Endothelial cell of umbilical vein (primary cell): ENCODE measurements at regions not wholly inside any gene's neighbourhood (a gene's known extent, or its start where the extent isn't known, plus 50 kb on each side); places are given as distances from the start of the nearest gene placed in this dataset.

ENCODE experiments used
- BruUV-seq: library from RNA; stranded (reverse); fragments of 400-500 nt; replicated peaks from 2 replicates; lab custom pipeline; 2021; lab: Mats Ljungman, UMichigan
- CTCF ChIA-PET: fragments of 300-600, 350-600 bp; sonication (Branson Sonifier 250); formaldehyde crosslinking; loops from one replicate; lab custom pipeline; 2021; ENCODE audit warnings: antibody characterized with exemption, inconsistent platforms; lab: Charles Lee
- POLR2A ChIA-PET: fragments of 300-600, 350-600 bp; sonication (Branson Sonifier 250); formaldehyde crosslinking; loops from one replicate; lab custom pipeline; 2021; ENCODE audit warnings: antibody characterized with exemption, inconsistent platforms; lab: Charles Lee
- DNase-seq: peaks from one replicate; pipeline ENCODE4 v3.0.0-alpha.2; 2011; ENCODE audit warnings: low read depth, low spot score
- FAIRE-seq: peaks from 2 replicates; lab custom pipeline; 2011; peaks lifted over from hg19 to GRCh38; lab: Jason Lieb, UNC
- H2AFZ ChIP-seq: 2 replicates; pipeline ENCODE4 v1.6.0; 2012; ENCODE audit warnings: low read depth, low read length, control low read depth, inconsistent platforms
- H3K27ac ChIP-seq: 2 replicates; pipeline ENCODE4 v1.5.1; 2011; ENCODE audit warnings: low read depth, mild to moderate bottlenecking, control low read depth, low read length, moderate library complexity; ENCODE audit not compliant: insufficient read depth
- H3K27me3 ChIP-seq, 2 experiments: 2 replicates each; pipeline versions ENCODE4 v1.6.0 to v1.6.1; 2011; ENCODE audit warnings: low read length in 2 of 2, mixed read lengths in 1 of 2; ENCODE audit not compliant: control insufficient read depth in 2 of 2, insufficient read depth in 2 of 2
- H3K36me3 ChIP-seq, 2 experiments: 2 replicates in 1 of 2; 3 replicates in 1 of 2; pipeline ENCODE4 v1.5.1; 2011; ENCODE audit warnings: low read length in 2 of 2, mild to moderate bottlenecking in 1 of 2, moderate library complexity in 1 of 2; ENCODE audit not compliant: control insufficient read depth in 2 of 2, insufficient read depth in 2 of 2; ENCODE audit errors: extremely low read depth in 1 of 2
- H3K4me1 ChIP-seq: 3 replicates; pipeline ENCODE4 v1.5.1; 2011; ENCODE audit warnings: mild to moderate bottlenecking, low read length; ENCODE audit not compliant: control insufficient read depth, insufficient read depth; ENCODE audit errors: extremely low read depth
- H3K4me2 ChIP-seq: 2 replicates; pipeline ENCODE4 v1.6.1; 2011; ENCODE audit warnings: low read length, control low read depth, mixed read lengths; ENCODE audit not compliant: insufficient read depth
- H3K4me3 ChIP-seq, 3 experiments: fragments of 200-600 bp in 1 of 3; sonication (generic), shearing (Covaris generic) in 1 of 3; replicated peaks in 1 of 3; 2 replicates each; pipeline ENCODE4 v1.5.1; 2011 to 2016; ENCODE audit warnings: control low read depth in 3 of 3, low read length in 3 of 3, mild to moderate bottlenecking in 2 of 3, inconsistent platforms in 1 of 3, low read depth in 1 of 3, moderate library complexity in 1 of 3; ENCODE audit not compliant: insufficient read depth in 1 of 3
- H3K79me2 ChIP-seq: 2 replicates; pipeline ENCODE4 v1.6.0; 2012; ENCODE audit warnings: low read length, inconsistent platforms; ENCODE audit not compliant: control insufficient read depth, insufficient read depth
- H3K9ac ChIP-seq: replicated peaks from 2 replicates; pipeline ENCODE3; 2011; ENCODE audit warnings: low read length, control low read depth; ENCODE audit not compliant: insufficient read depth; ENCODE audit errors: extremely low read depth
- H3K9me1 ChIP-seq: replicated peaks from 3 replicates; pipeline ENCODE4 v1.6.0; 2011; ENCODE audit warnings: mild to moderate bottlenecking, low read length; ENCODE audit not compliant: control insufficient read depth, insufficient read depth; ENCODE audit errors: extremely low read depth
- H3K9me3 ChIP-seq: replicated peaks from 2 replicates; pipeline ENCODE4 v1.5.1; 2012; ENCODE audit warnings: low read length, inconsistent platforms; ENCODE audit not compliant: control insufficient read depth, insufficient read depth
- H4K20me1 ChIP-seq: replicated peaks from 2 replicates; pipeline ENCODE3; 2011; ENCODE audit warnings: mild to moderate bottlenecking, low read length; ENCODE audit not compliant: control insufficient read depth, insufficient read depth; ENCODE audit errors: extremely low read depth
- CTCF ChIP-seq, 2 donors: IDR thresholded peaks; 1 replicate in 1 of 2; 2 replicates in 1 of 2; pipeline ENCODE4 v1.5.1; 2011; ENCODE audit warnings: low read length in 2 of 2, mild to moderate bottlenecking in 2 of 2, moderate library complexity in 2 of 2, control low read depth in 1 of 2, inconsistent platforms in 1 of 2, low read depth in 1 of 2; ENCODE audit not compliant: insufficient read depth in 1 of 2; ENCODE audit errors: extremely low read depth in 1 of 2
- EZH2 ChIP-seq: IDR thresholded peaks from 2 replicates; pipeline ENCODE4 v1.6.1; 2012; ENCODE audit warnings: borderline replicate concordance, low read depth, mild to moderate bottlenecking, moderate library complexity, low read length, inconsistent platforms; ENCODE audit not compliant: severe bottlenecking
- FOS ChIP-seq: IDR thresholded peaks from 2 replicates; pipeline ENCODE4 v1.6.1; 2011; ENCODE audit warnings: mild to moderate bottlenecking, low read length, moderate library complexity, borderline replicate concordance; ENCODE audit not compliant: insufficient read depth
- GATA2 ChIP-seq: IDR thresholded peaks from 2 replicates; pipeline ENCODE4 v1.7.0; 2011; ENCODE audit warnings: low read depth, mild to moderate bottlenecking, moderate library complexity, mixed read lengths, low read length; ENCODE audit not compliant: insufficient read length, insufficient read depth
- JUN ChIP-seq: IDR thresholded peaks from 2 replicates; pipeline ENCODE4 v1.6.1; 2011; ENCODE audit warnings: borderline replicate concordance, low read depth; ENCODE audit not compliant: insufficient read length, insufficient read depth
- MAX ChIP-seq: IDR thresholded peaks from 2 replicates; pipeline ENCODE4 v1.6.1; 2011; ENCODE audit not compliant: insufficient read depth, insufficient read length
- MYC ChIP-seq: IDR thresholded peaks from one replicate; pipeline ENCODE4 v1.6.1; 2011; ENCODE audit warnings: mild to moderate bottlenecking, low read depth, low read length
- POLR2A ChIP-seq: IDR thresholded peaks from 2 replicates; pipeline ENCODE4 v1.6.1; 2012; ENCODE audit warnings: low read depth, mild to moderate bottlenecking, control low read depth, low read length
- POLR2AphosphoS5 ChIP-seq: IDR thresholded peaks from 2 replicates; pipeline ENCODE4 v1.6.1; 2012; ENCODE audit warnings: low read depth, mild to moderate bottlenecking, control low read depth, low read length, moderate library complexity; ENCODE audit not compliant: insufficient read depth
- dilution Hi-C: fragments of 300-500 bp; cut with MboI; formaldehyde crosslinking; loops from one replicate; pipeline ENCODE4 v1.15.0; 2019; ENCODE audit warnings: low sequenced_read_pairs; ENCODE audit not compliant: extremely low pct_ligation_motif_present
- intact Hi-C: fragments of 100-400 bp; cut with micrococcal nuclease; formaldehyde crosslinking; loops from one replicate; pipeline ENCODE4 v1.10.0; 2022

GRCh38 chr7:46344533-46344932 lies 423.5 kb upstream of the IGFBP3 start:
- dilution Hi-C loops, result no loop called here
- intact Hi-C loops, result no loop called here
- Histone ChIP-seq H3K9me1 (no peaks in the 10 kb centered on the region), H3K27ac (no peak overlapping the region), H3K4me2 (no peak overlapping the region), H3K27me3 (no peaks in the 10 kb centered on the region), H3K4me3 (no peak overlapping the region), H3K79me2 (no peaks in the 10 kb centered on the region), H3K36me3 (no peaks in the 10 kb centered on the region), H3K9me3 (no peaks in the 10 kb centered on the region), H3K4me1 (peaks cover 10% of the 10 kb centered on the region), H3K9ac (no peak overlapping the region), H4K20me1 (no peaks in the 10 kb centered on the region), H2AFZ (no peak overlapping the region)
- FAIRE-seq, result no peak
- ChIA-PET CTCF (interaction anchor here (1.4 kb wide), 1 partner anchor 422 kb away, joined by 5 read pairs; no protein-coding TSS in a partner anchor), POLR2A (no interaction called here)
- no peak for DNase-seq
- no TSS peak for BruUV-seq
- TF ChIP-seq EZH2 (no peak), JUN (no peak), FOS (no peak), CTCF (IDR thresholded peaks at IDR 0.05; ENCODE audit: extremely low read depth in 1 of 2, insufficient read depth in 1 of 2, low read depth in 1 of 2, low read length in 2 of 2) (no peak), POLR2A (no peak), MYC (no peak), GATA2 (no peak), POLR2AphosphoS5 (no peak), MAX (no peak)
